Breast epithelium (tissue), 4 donors: ENCODE measurements at regions not wholly inside any gene's neighbourhood (a gene's known extent, or its start where the extent isn't known, plus 50 kb on each side); places are given as distances from the start of the nearest gene placed in this dataset.
A peak's percentile ranks its signal among the peaks of the same experiment; 100 is the strongest.

Experiments
- DNase-seq, 2 donors: peaks; one replicate each; pipeline ENCODE4 v3.0.0-alpha.2; 2019; ENCODE audit warnings: low spot score in 2 of 2
- H3K27ac ChIP-seq, 2 donors: fragments of 200-600 bp; sonication (generic) in 1 of 2; one replicate each; pipeline ENCODE4 v1.5.1; 2016 to 2019; ENCODE audit warnings: mild to moderate bottlenecking in 1 of 2
- H3K27me3 ChIP-seq, 2 donors: fragments of 200-600 bp; sonication (generic) in 1 of 2; one replicate each; pipeline versions ENCODE4 v1.5.1 to v1.6.0; 2017 to 2019; ENCODE audit warnings: control low read depth in 1 of 2, mild to moderate bottlenecking in 1 of 2
- H3K36me3 ChIP-seq: fragments of 200-600 bp; one replicate; pipeline ENCODE4 v1.5.1; 2019
- H3K4me1 ChIP-seq, 2 donors: fragments of 200-600 bp; sonication (generic); one replicate each; pipeline ENCODE4 v1.5.1; 2016 to 2019; ENCODE audit warnings: control low read depth in 1 of 2
- H3K4me3 ChIP-seq, 3 donors: fragments of 200-600 bp; sonication (generic); 1 replicate in 2 of 3; 2 replicates in 1 of 3; pipeline ENCODE4 v1.5.1; 2016 to 2019; ENCODE audit warnings: mild to moderate bottlenecking in 3 of 3, moderate library complexity in 2 of 3
- H3K9me3 ChIP-seq, 2 donors: fragments of 200-600 bp; sonication (generic) in 1 of 2; one replicate each; pipeline ENCODE4 v1.5.1; 2016 to 2019; ENCODE audit warnings: control low read depth in 1 of 2
- POLR2A ChIP-seq: fragments of 450-650 bp; IDR thresholded peaks from one replicate; pipeline ENCODE4 v1.6.1; 2016; ENCODE audit warnings: antibody characterized with exemption, mild to moderate bottlenecking, moderate library complexity
- POLR2AphosphoS5 ChIP-seq, 3 donors: sonication (generic); formaldehyde crosslinking; IDR thresholded peaks; one replicate each; pipeline ENCODE4 v1.6.1; 2017; ENCODE audit warnings: antibody characterized with exemption in 3 of 3
- intact Hi-C: fragments of 100-400 bp; cut with DNase I; formaldehyde crosslinking; loops from one replicate; pipeline ENCODE4 v1.15.1; 2023; ENCODE audit warnings: low total_unique reads
- TF ChIP-seq, protein P1 (sequence below), 3 donors: fragments of 450-650 bp; IDR thresholded peaks; one replicate each; pipeline ENCODE4 v1.5.1; 2016 to 2017; ENCODE audit warnings: antibody characterized with exemption in 3 of 3, mild to moderate bottlenecking in 3 of 3, moderate library complexity in 3 of 3

GRCh38 chrX:40424259-40424658 lies 156.5 kb upstream of the ATP6AP2 start:
- DNase-seq: no peak
- Histone ChIP-seq H3K27me3 (peaks cover 0 to 25% of the 10 kb centered on the region in 2 donors), H3K4me1 (no peaks in the 10 kb centered on the region), H3K4me3 (no peak overlapping the region), H3K27ac (no peak overlapping the region), H3K36me3 (no peaks in the 10 kb centered on the region), H3K9me3 (peaks cover 5 to 34% of the 10 kb centered on the region in 2 donors)
- TF ChIP-seq POLR2A (no peak), POLR2AphosphoS5 (IDR thresholded peaks at IDR 0.05) (no peak)
- TF ChIP-seq, protein P1, sequence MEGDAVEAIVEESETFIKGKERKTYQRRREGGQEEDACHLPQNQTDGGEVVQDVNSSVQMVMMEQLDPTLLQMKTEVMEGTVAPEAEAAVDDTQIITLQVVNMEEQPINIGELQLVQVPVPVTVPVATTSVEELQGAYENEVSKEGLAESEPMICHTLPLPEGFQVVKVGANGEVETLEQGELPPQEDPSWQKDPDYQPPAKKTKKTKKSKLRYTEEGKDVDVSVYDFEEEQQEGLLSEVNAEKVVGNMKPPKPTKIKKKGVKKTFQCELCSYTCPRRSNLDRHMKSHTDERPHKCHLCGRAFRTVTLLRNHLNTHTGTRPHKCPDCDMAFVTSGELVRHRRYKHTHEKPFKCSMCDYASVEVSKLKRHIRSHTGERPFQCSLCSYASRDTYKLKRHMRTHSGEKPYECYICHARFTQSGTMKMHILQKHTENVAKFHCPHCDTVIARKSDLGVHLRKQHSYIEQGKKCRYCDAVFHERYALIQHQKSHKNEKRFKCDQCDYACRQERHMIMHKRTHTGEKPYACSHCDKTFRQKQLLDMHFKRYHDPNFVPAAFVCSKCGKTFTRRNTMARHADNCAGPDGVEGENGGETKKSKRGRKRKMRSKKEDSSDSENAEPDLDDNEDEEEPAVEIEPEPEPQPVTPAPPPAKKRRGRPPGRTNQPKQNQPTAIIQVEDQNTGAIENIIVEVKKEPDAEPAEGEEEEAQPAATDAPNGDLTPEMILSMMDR (IDR thresholded peaks at IDR 0.05): no peak
- intact Hi-C loops: loop anchor here (5.0 kb wide), 1 partner anchor 223 kb away; the partner anchor contains the start of gene CXorf38

DNA sequence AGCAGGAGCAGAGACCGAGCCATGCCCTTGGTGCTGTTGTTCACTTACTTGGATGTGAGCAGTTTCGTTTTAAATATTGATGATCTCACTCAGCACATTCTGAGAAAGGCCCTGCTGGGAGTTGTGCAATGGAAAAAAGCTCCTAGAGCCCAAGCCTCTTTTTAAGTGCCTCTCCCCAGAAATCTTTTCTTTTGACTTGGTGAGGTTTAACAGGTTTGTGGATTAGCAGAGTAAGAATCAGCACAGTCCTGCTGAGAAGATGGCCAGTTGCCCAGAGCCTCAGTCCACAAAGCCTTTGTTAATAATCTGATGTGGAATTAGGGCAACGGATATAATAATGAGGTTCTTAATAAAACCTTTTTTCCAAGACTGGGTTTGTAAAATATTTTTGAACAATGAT lies 157.5 kb upstream of the ATP6AP2 start:
- TF ChIP-seq POLR2A (no peak), POLR2AphosphoS5 (IDR thresholded peaks at IDR 0.05) (no peak)
- TF ChIP-seq, protein P1 (IDR thresholded peaks at IDR 0.05): no peak
- Histone ChIP-seq H3K4me1 (no peaks in the 10 kb centered on the region), H3K36me3 (no peaks in the 10 kb centered on the region), H3K9me3 (peaks cover under 1 to 26% of the 10 kb centered on the region in 2 donors), H3K4me3 (no peak overlapping the region), H3K27me3 (peaks cover 0 to 31% of the 10 kb centered on the region in 2 donors), H3K27ac (peak overlapping the region; percentile 72 to 76)
- DNase-seq: peak in 1 of 2 donors; percentile 43
- intact Hi-C loops: loop anchor here (5.0 kb wide), 1 partner anchor 224 kb away; the partner anchor contains the start of gene CXorf38

DNA sequence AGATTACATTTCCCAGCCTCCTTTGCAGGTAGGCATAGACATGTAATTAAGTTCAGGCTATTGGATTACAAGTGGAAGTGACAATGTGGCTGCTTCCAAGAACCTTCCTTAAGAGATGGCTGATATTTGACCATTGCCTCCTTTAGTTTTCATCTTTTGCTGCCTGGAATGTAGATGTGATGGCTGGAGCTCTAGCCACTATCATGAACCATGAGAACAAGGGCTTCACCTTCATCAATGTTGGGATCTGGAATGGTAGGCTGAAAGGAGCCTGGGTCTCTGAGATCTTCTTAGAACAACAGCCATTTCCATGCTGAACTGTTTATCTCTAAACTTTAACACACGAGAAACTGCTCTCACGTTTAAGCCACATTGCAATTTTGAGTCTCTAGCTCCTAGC lies 158.7 kb upstream of the ATP6AP2 start:
- intact Hi-C loops: loop anchor here (5.0 kb wide), 1 partner anchor 225 kb away; the partner anchor contains the start of gene CXorf38
- peak overlapping the region; percentile 66 to 76 for H3K27ac ChIP-seq
- H3K27me3 ChIP-seq: peaks cover 0 to 32% of the 10 kb centered on the region in 2 donors
- peaks cover 0 to 21% of the 10 kb centered on the region in 2 donors for H3K9me3 ChIP-seq
- no peaks in the 10 kb centered on the region for H3K4me1 ChIP-seq
- no peaks in the 10 kb centered on the region for H3K36me3 ChIP-seq
- TF ChIP-seq, protein P1 (IDR thresholded peaks at IDR 0.05): no peak
- TF ChIP-seq POLR2A (no peak), POLR2AphosphoS5 (IDR thresholded peaks at IDR 0.05) (no peak)
- no peak for DNase-seq
- H3K4me3 ChIP-seq: no peak overlapping the region

GRCh38 chrX:40420899-40421729 lies 159.7 kb upstream of the ATP6AP2 start:
- H3K4me3 ChIP-seq: no peak overlapping the region
- peaks cover 0 to 35% of the 10 kb centered on the region in 2 donors for H3K27me3 ChIP-seq
- DNase-seq: peak in 1 of 2 donors; percentile 61
- peak overlapping the region; percentile 66 to 76 for H3K27ac ChIP-seq
- H3K9me3 ChIP-seq: peaks cover 0 to 21% of the 10 kb centered on the region in 2 donors
- H3K4me1 ChIP-seq: no peaks in the 10 kb centered on the region
- TF ChIP-seq, protein P1 (IDR thresholded peaks at IDR 0.05): peak in 1 of 3 donors; percentile 11
- TF ChIP-seq POLR2AphosphoS5 (IDR thresholded peaks at IDR 0.05): no peak
- TF ChIP-seq POLR2A: no peak
- H3K36me3 ChIP-seq: no peaks in the 10 kb centered on the region
- intact Hi-C loops: loop anchor here (5.0 kb wide), 1 partner anchor 226 kb away; the partner anchor contains the start of gene CXorf38

DNA sequence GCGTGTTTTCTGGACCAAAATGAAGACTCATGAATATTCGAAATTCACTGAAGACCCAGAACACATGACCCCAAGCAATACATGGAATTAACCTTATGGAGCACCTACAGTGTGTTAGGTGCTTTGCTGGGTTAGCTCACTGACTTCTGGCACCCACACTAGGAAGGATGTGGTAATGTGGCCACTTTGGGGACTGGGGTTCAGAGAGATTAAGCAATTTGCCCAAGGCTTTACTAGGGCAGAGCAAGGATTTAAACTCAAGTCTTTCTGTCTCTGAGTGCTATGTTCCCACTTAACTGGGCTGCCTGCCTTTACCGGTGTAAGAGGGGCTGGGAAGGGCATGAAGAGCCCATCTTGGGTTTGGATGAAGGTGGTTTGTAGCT lies 162.0 kb upstream of the ATP6AP2 start:
- Histone ChIP-seq H3K27me3 (peaks cover 0 to 50% of the 10 kb centered on the region in 2 donors), H3K4me3 (no peak overlapping the region), H3K27ac (peak overlapping the region; percentile 43 to 50), H3K36me3 (no peaks in the 10 kb centered on the region), H3K4me1 (no peaks in the 10 kb centered on the region), H3K9me3 (peaks cover 0 to 2% of the 10 kb centered on the region in 2 donors)
- DNase-seq: no peak
- intact Hi-C loops: no loop called here
- TF ChIP-seq POLR2AphosphoS5 (IDR thresholded peaks at IDR 0.05) (no peak), POLR2A (no peak)
- TF ChIP-seq, protein P1 (IDR thresholded peaks at IDR 0.05): no peak
